ENCODE measurements at regions not wholly inside any gene's neighbourhood (a gene's known extent, or its start where the extent isn't known, plus 50 kb on each side); places are given as distances from the start of the nearest gene placed in this dataset.

GRCh38 chr10:78719276-78719675, 349.5 kb upstream of the ZMIZ1 start:
- no peak for DNase-seq
- Histone ChIP-seq H3K9me3 (replicated peaks) (no peaks in the 10 kb centered on the region), H3K27me3 (ENCODE audit: low read depth) (peaks cover 7% of the 10 kb centered on the region), H3K36me3 (no peaks in the 10 kb centered on the region), H3K27ac (replicated peaks) (no peak overlapping the region), H3K4me1 (peaks cover 12% of the 10 kb centered on the region), H3K4me3 (no peak overlapping the region)
- intact Hi-C loops (cut with micrococcal nuclease) = no loop called here
- TF ChIP-seq, protein P1, sequence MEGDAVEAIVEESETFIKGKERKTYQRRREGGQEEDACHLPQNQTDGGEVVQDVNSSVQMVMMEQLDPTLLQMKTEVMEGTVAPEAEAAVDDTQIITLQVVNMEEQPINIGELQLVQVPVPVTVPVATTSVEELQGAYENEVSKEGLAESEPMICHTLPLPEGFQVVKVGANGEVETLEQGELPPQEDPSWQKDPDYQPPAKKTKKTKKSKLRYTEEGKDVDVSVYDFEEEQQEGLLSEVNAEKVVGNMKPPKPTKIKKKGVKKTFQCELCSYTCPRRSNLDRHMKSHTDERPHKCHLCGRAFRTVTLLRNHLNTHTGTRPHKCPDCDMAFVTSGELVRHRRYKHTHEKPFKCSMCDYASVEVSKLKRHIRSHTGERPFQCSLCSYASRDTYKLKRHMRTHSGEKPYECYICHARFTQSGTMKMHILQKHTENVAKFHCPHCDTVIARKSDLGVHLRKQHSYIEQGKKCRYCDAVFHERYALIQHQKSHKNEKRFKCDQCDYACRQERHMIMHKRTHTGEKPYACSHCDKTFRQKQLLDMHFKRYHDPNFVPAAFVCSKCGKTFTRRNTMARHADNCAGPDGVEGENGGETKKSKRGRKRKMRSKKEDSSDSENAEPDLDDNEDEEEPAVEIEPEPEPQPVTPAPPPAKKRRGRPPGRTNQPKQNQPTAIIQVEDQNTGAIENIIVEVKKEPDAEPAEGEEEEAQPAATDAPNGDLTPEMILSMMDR (IDR thresholded peaks at IDR 0.05; ENCODE audit: borderline replicate concordance) = no peak

DNA sequence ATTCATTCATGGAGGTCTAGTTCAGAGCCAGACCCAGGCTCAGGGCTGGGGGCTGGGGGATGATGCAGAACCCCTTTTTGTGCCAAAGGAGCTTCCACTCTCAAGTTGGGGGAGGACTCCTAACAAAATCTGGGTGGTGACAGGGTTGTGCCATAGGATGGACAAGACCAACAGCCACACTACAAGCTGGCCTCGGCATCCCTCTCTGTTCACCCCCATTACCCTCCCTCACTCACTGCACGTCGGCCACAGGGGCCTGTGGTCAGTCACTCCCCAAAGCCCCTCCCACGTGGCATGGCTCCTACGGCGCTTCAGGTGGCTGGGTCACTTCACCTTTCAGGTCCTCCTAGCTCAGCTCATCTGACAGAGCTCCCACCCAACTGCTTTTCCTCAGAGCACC, 348.7 kb upstream of the ZMIZ1 start:
- no peak overlapping the region for H3K27ac ChIP-seq (replicated peaks)
- H3K4me3 ChIP-seq = no peak overlapping the region
- TF ChIP-seq, protein P1 (IDR thresholded peaks at IDR 0.05; ENCODE audit: borderline replicate concordance) = no peak
- no peak for DNase-seq
- H3K9me3 ChIP-seq (replicated peaks) = no peaks in the 10 kb centered on the region
- peaks cover 12% of the 10 kb centered on the region for H3K4me1 ChIP-seq
- no peaks in the 10 kb centered on the region for H3K36me3 ChIP-seq
- intact Hi-C loops (cut with micrococcal nuclease) = no loop called here
- peaks cover 7% of the 10 kb centered on the region for H3K27me3 ChIP-seq (ENCODE audit: low read depth)

DNA sequence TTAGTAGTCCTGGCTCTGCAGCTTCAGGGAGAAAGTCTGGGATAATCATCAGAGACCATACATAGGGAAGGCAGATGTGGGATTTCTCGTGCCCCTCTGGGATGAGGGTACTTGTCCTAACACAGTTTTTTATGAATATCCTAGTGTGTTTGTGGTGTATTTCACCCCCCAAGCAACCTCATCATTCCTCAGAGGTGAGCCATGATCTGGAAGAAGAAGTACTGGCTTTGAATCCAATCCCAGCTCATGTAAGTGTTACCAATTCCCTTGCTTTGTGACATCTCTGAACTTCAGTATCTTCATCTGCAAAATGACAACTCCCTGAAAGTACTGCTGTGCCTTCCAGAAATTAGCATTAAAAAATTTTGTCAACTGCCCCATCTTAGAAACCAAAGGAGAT, 347.5 kb upstream of the ZMIZ1 start:
- H3K4me1 ChIP-seq = peaks cover 12% of the 10 kb centered on the region
- intact Hi-C loops (cut with micrococcal nuclease) = no loop called here
- H3K9me3 ChIP-seq (replicated peaks) = no peaks in the 10 kb centered on the region
- DNase-seq = no peak
- TF ChIP-seq, protein P1 (IDR thresholded peaks at IDR 0.05; ENCODE audit: borderline replicate concordance) = no peak
- H3K36me3 ChIP-seq = no peaks in the 10 kb centered on the region
- H3K4me3 ChIP-seq = no peak overlapping the region
- peaks cover 7% of the 10 kb centered on the region for H3K27me3 ChIP-seq (ENCODE audit: low read depth)
- no peak overlapping the region for H3K27ac ChIP-seq (replicated peaks)

DNA sequence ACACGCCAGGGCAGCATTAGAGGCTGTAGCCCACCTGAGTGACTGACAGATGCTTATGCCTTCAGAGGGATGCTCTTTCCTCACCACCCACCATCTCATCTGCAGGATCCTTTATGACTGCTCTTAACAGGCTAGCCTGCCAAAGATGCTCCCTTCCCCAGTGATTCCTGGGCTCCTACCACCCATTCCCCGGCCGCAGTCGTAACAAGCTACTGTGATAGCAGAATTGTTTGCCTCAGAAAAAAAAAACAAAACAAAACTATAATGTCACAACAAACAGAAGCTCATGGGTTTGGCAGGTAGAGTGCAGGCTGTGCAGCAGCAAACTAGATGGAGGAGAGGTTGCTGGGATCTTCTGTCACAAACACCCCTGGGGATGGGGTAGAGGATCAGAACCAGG, 343.9 kb upstream of the ZMIZ1 start:
- H3K4me1 ChIP-seq = peaks cover 20% of the 10 kb centered on the region
- intact Hi-C loops (cut with micrococcal nuclease) = no loop called here
- no peak overlapping the region for H3K4me3 ChIP-seq
- H3K36me3 ChIP-seq = no peaks in the 10 kb centered on the region
- H3K27ac ChIP-seq (replicated peaks) = no peak overlapping the region
- TF ChIP-seq, protein P1 (IDR thresholded peaks at IDR 0.05; ENCODE audit: borderline replicate concordance) = no peak
- no peaks in the 10 kb centered on the region for H3K9me3 ChIP-seq (replicated peaks)
- DNase-seq = no peak
- H3K27me3 ChIP-seq (ENCODE audit: low read depth) = peaks cover 7% of the 10 kb centered on the region

DNA sequence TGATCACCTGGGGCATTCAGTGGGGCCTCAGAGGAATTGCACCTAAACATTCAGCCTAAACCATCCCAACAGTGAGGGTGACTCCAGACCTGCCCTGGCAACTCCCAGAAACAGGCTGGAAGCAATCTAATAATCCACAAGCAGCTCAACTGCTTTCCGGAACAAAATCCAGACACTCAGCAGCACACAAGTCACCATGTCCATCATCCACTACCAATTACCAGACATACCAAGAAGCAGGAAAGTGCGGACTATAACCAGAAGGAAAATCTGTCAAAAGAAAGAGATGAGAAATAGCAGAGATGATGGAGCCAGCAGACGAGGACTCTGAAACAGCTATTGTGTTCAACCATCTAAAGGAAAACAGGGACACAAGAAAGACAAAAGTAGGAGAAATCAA, 342.6 kb upstream of the ZMIZ1 start:
- TF ChIP-seq, protein P1 (IDR thresholded peaks at IDR 0.05; ENCODE audit: borderline replicate concordance) = no peak
- H3K27ac ChIP-seq (replicated peaks) = no peak overlapping the region
- H3K36me3 ChIP-seq = no peaks in the 10 kb centered on the region
- DNase-seq = no peak
- H3K4me3 ChIP-seq = no peak overlapping the region
- no peaks in the 10 kb centered on the region for H3K27me3 ChIP-seq (ENCODE audit: low read depth)
- no peaks in the 10 kb centered on the region for H3K9me3 ChIP-seq (replicated peaks)
- H3K4me1 ChIP-seq = peaks cover 20% of the 10 kb centered on the region
- intact Hi-C loops (cut with micrococcal nuclease) = no loop called here

GRCh38 chr10:78727251-78727650, 341.5 kb upstream of the ZMIZ1 start:
- DNase-seq = no peak
- Histone ChIP-seq H3K27ac (replicated peaks) (peak overlapping the region; percentile 83), H3K36me3 (no peaks in the 10 kb centered on the region), H3K9me3 (replicated peaks) (no peaks in the 10 kb centered on the region), H3K27me3 (ENCODE audit: low read depth) (no peaks in the 10 kb centered on the region), H3K4me3 (no peak overlapping the region), H3K4me1 (peaks cover 20% of the 10 kb centered on the region)
- intact Hi-C loops (cut with micrococcal nuclease) = no loop called here
- TF ChIP-seq, protein P1 (IDR thresholded peaks at IDR 0.05; ENCODE audit: borderline replicate concordance) = no peak
